ENCODE measurements at regions not wholly inside any gene's neighbourhood (a gene's known extent, or its start where the extent isn't known, plus 50 kb on each side); places are given as distances from the start of the nearest gene placed in this dataset.

DNA sequence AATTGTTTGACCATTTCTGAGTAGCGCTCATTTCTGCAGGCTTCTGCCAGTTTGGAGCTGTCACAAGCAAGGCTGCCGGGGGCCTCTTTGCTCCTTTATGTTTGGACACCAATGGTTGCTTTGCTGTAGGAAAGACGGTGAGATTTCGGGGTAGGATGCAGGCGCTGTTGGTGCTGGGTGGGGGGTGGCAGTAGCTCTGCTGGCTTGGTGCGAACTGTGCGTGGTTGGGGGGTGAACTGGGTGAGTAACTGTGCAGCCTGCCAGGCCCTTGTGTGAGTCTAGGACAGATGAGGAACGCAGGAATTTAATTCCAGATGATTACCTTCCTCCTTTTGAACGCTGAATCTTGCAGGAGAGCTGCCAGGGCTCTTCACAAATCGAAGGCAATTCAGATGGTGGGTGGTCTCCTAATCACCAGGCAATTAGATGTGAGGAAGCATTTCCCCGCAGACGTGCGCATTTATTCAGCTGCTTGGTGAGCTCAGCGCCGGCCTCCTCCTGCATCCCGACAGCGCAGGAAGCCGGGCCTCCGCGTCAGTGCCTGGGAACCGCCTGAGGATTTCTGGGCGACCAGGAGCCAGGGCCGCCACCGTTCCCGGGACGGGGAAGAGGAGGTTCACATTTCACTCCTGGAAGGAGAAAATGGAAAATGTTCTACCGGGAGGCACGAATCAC lies 154.4 kb downstream of the FOXL1 start:
- no peak overlapping the region for H3K56ac ChIP-seq (ENCODE audit: low read length)
- H3K4ac ChIP-seq (ENCODE audit: low read depth, low read length): no peak overlapping the region
- no peak overlapping the region for H3K18ac ChIP-seq (ENCODE audit: low read length)
- no peak overlapping the region for H2BK5ac ChIP-seq (ENCODE audit: low read length)
- H3K79me2 ChIP-seq (ENCODE audit: control insufficient read depth, insufficient read depth, low read length): no peaks in the 10 kb centered on the region
- H2AK5ac ChIP-seq (ENCODE audit: low read length): no peak overlapping the region
- H4K8ac ChIP-seq (ENCODE audit: low read depth, low read length): no peak overlapping the region
- no peak overlapping the region for H3K23ac ChIP-seq (ENCODE audit: low read length)
- no peaks in the 10 kb centered on the region for H3K79me1 ChIP-seq (ENCODE audit: low read length)
- H3K4me1 ChIP-seq (ENCODE audit: control insufficient read depth, low read depth, low read length): peaks cover 15% of the 10 kb centered on the region
- no peaks in the 10 kb centered on the region for H3K27me3 ChIP-seq (ENCODE audit: insufficient read depth, low read length, poor library complexity)
- WGBS (ENCODE audit: extremely low coverage, insufficient coverage, low lambda C conversion rate): no CpG with 5 or more reads among the region's 28 CpGs
- H3K36me3 ChIP-seq (ENCODE audit: control insufficient read depth, insufficient read depth, low read length): no peaks in the 10 kb centered on the region
- H3K9ac ChIP-seq (ENCODE audit: low read length): peak overlapping the region; percentile 21
- H2BK15ac ChIP-seq (replicated peaks; ENCODE audit: low read depth): no peak overlapping the region
- H2BK120ac ChIP-seq (ENCODE audit: low read depth, low read length): no peak overlapping the region
- no peak overlapping the region for H3K27ac ChIP-seq (ENCODE audit: low read depth, low read length)
- DNase-seq: peak; percentile 67
- H4K5ac ChIP-seq (ENCODE audit: low read length): no peak overlapping the region
- H3K4me2 ChIP-seq (ENCODE audit: low read length): no peak overlapping the region
- no peak overlapping the region for H3K4me3 ChIP-seq (ENCODE audit: low read length)

DNA sequence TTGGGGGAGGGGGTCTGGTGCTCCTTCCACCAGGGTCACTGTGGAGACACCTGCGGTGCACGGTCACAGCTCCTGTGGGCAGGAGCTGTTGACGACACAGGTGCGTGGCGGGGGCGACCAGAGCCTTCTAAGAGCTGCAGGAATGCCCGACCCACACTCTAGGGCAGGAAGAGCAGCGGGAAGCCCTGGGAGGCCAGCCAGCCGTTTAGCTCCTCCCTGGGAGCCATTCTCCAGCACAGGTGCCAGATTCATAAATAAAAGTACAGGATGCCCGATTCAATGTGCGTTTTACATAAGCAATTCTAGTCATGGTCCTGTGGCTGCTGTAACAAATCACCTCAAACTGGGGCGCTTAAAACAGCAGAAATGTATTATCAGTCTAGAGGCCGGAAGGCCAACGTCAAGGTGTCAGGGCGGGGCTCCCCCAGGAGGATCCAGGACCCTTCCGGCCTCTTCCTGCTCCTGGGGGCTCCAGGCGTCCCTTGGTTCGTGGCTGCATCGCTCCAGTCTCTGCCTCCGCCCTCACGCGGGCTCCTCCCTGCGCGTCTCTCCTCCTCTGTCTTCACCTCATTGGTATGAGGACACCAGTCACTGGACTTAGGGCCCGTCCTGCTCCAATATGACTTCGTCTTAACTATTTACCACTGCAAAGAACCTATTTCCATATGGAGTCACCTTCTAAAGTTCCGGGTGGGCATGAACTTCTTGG lies 155.4 kb downstream of the FOXL1 start:
- Histone ChIP-seq H3K18ac (ENCODE audit: low read length) (no peak overlapping the region), H3K4me1 (ENCODE audit: control insufficient read depth, low read depth, low read length) (peaks cover 15% of the 10 kb centered on the region), H3K4me3 (ENCODE audit: low read length) (no peak overlapping the region), H4K5ac (ENCODE audit: low read length) (no peak overlapping the region), H3K4ac (ENCODE audit: low read depth, low read length) (no peak overlapping the region), H3K4me2 (ENCODE audit: low read length) (peak overlapping the region; percentile 29), H2AK5ac (ENCODE audit: low read length) (no peak overlapping the region), H3K9ac (ENCODE audit: low read length) (no peak overlapping the region), H3K36me3 (ENCODE audit: control insufficient read depth, insufficient read depth, low read length) (no peaks in the 10 kb centered on the region), H2BK5ac (ENCODE audit: low read length) (no peak overlapping the region), H3K79me1 (ENCODE audit: low read length) (no peaks in the 10 kb centered on the region), H4K8ac (ENCODE audit: low read depth, low read length) (no peak overlapping the region), H2BK120ac (ENCODE audit: low read depth, low read length) (peak overlapping the region; percentile 29), H3K23ac (ENCODE audit: low read length) (no peak overlapping the region), H3K79me2 (ENCODE audit: control insufficient read depth, insufficient read depth, low read length) (no peaks in the 10 kb centered on the region), H2BK15ac (replicated peaks; ENCODE audit: low read depth) (no peak overlapping the region), H3K27me3 (ENCODE audit: insufficient read depth, low read length, poor library complexity) (no peaks in the 10 kb centered on the region), H3K27ac (ENCODE audit: low read depth, low read length) (peak overlapping the region; percentile 22), H3K56ac (ENCODE audit: low read length) (peak overlapping the region; percentile 17)
- no CpG with 5 or more reads among the region's 27 CpGs for WGBS (ENCODE audit: extremely low coverage, insufficient coverage, low lambda C conversion rate)
- peak; percentile 65 for DNase-seq

GRCh38 chr16:86734543-86735460 lies 156.5 kb downstream of the FOXL1 start:
- peak; percentile 78 for DNase-seq

DNA sequence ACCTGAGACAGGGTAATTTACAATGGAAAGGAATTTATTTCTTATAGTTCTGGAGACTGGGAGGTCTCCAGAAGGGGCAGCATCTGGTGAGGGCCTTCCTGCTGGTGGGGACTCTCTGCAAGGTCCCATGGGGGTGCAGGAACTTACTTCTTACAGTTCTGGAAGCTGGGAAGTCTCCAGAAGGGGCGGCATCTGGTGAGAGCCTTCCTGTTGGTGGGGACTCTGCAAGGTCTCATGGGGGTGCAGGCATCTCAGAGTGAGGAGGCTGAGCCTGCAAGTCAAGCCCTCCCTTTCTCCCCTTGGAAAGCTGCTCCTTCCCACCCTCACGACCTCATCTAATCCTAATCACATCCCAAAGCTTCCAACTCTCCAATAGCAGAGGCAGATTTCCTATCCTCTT lies 157.4 kb downstream of the FOXL1 start:
- Histone ChIP-seq H4K8ac (ENCODE audit: low read depth, low read length) (no peak overlapping the region), H3K4ac (ENCODE audit: low read depth, low read length) (no peak overlapping the region), H3K9ac (ENCODE audit: low read length) (no peak overlapping the region), H3K27ac (ENCODE audit: low read depth, low read length) (no peak overlapping the region), H2BK15ac (replicated peaks; ENCODE audit: low read depth) (no peak overlapping the region), H3K79me2 (ENCODE audit: control insufficient read depth, insufficient read depth, low read length) (no peaks in the 10 kb centered on the region), H2AK5ac (ENCODE audit: low read length) (no peak overlapping the region), H3K56ac (ENCODE audit: low read length) (no peak overlapping the region), H3K23ac (ENCODE audit: low read length) (no peak overlapping the region), H3K4me1 (ENCODE audit: control insufficient read depth, low read depth, low read length) (peaks cover 15% of the 10 kb centered on the region), H3K18ac (ENCODE audit: low read length) (no peak overlapping the region), H2BK5ac (ENCODE audit: low read length) (no peak overlapping the region), H3K27me3 (ENCODE audit: insufficient read depth, low read length, poor library complexity) (no peaks in the 10 kb centered on the region), H3K36me3 (ENCODE audit: control insufficient read depth, insufficient read depth, low read length) (no peaks in the 10 kb centered on the region), H3K4me2 (ENCODE audit: low read length) (no peak overlapping the region), H2BK120ac (ENCODE audit: low read depth, low read length) (no peak overlapping the region), H3K4me3 (ENCODE audit: low read length) (no peak overlapping the region), H4K5ac (ENCODE audit: low read length) (no peak overlapping the region), H3K79me1 (ENCODE audit: low read length) (no peaks in the 10 kb centered on the region)
- DNase-seq: no peak
- no CpG with 5 or more reads among the region's 2 CpGs for WGBS (ENCODE audit: extremely low coverage, insufficient coverage, low lambda C conversion rate)

More at GRCh38 chr16:86734543-86735460, 156.5 kb downstream of the FOXL1 start:
- no peak overlapping the region for H3K23ac ChIP-seq (ENCODE audit: low read length)
- peak overlapping the region; percentile 78 for H3K56ac ChIP-seq (ENCODE audit: low read length)
- H3K9ac ChIP-seq (ENCODE audit: low read length): peak overlapping the region; percentile 56
- peak overlapping the region; percentile 16 for H2BK120ac ChIP-seq (ENCODE audit: low read depth, low read length)
- peak overlapping the region; percentile 6 for H3K18ac ChIP-seq (ENCODE audit: low read length)
- peak overlapping the region; percentile 81 for H3K27ac ChIP-seq (ENCODE audit: low read depth, low read length)
- peak overlapping the region; percentile 84 for H4K5ac ChIP-seq (ENCODE audit: low read length)
- peak overlapping the region; percentile 60 for H3K4ac ChIP-seq (ENCODE audit: low read depth, low read length)
- no peaks in the 10 kb centered on the region for H3K27me3 ChIP-seq (ENCODE audit: insufficient read depth, low read length, poor library complexity)
- no CpG with 5 or more reads among the region's 24 CpGs for WGBS (ENCODE audit: extremely low coverage, insufficient coverage, low lambda C conversion rate)
- H3K4me2 ChIP-seq (ENCODE audit: low read length): no peak overlapping the region
- no peaks in the 10 kb centered on the region for H3K79me1 ChIP-seq (ENCODE audit: low read length)
- peaks cover 15% of the 10 kb centered on the region for H3K4me1 ChIP-seq (ENCODE audit: control insufficient read depth, low read depth, low read length)
- H3K36me3 ChIP-seq (ENCODE audit: control insufficient read depth, insufficient read depth, low read length): no peaks in the 10 kb centered on the region
- H2AK5ac ChIP-seq (ENCODE audit: low read length): peak overlapping the region; percentile 24
- H2BK5ac ChIP-seq (ENCODE audit: low read length): peak overlapping the region; percentile 39
- no peaks in the 10 kb centered on the region for H3K79me2 ChIP-seq (ENCODE audit: control insufficient read depth, insufficient read depth, low read length)
- H3K4me3 ChIP-seq (ENCODE audit: low read length): no peak overlapping the region
- H2BK15ac ChIP-seq (replicated peaks; ENCODE audit: low read depth): no peak overlapping the region
- H4K8ac ChIP-seq (ENCODE audit: low read depth, low read length): no peak overlapping the region

GRCh38 chr16:86736502-86736901 lies 158.2 kb downstream of the FOXL1 start:
- Histone ChIP-seq H3K23ac (ENCODE audit: low read length) (no peak overlapping the region), H3K9ac (ENCODE audit: low read length) (no peak overlapping the region), H4K8ac (ENCODE audit: low read depth, low read length) (no peak overlapping the region), H3K79me2 (ENCODE audit: control insufficient read depth, insufficient read depth, low read length) (no peaks in the 10 kb centered on the region), H3K79me1 (ENCODE audit: low read length) (no peaks in the 10 kb centered on the region), H3K4me2 (ENCODE audit: low read length) (no peak overlapping the region), H3K4ac (ENCODE audit: low read depth, low read length) (no peak overlapping the region), H3K27ac (ENCODE audit: low read depth, low read length) (no peak overlapping the region), H3K18ac (ENCODE audit: low read length) (peak overlapping the region; percentile 51), H2BK120ac (ENCODE audit: low read depth, low read length) (peak overlapping the region; percentile 16), H3K36me3 (ENCODE audit: control insufficient read depth, insufficient read depth, low read length) (no peaks in the 10 kb centered on the region), H3K4me3 (ENCODE audit: low read length) (no peak overlapping the region), H2AK5ac (ENCODE audit: low read length) (no peak overlapping the region), H2BK15ac (replicated peaks; ENCODE audit: low read depth) (no peak overlapping the region), H3K4me1 (ENCODE audit: control insufficient read depth, low read depth, low read length) (peaks cover 15% of the 10 kb centered on the region), H3K56ac (ENCODE audit: low read length) (no peak overlapping the region), H4K5ac (ENCODE audit: low read length) (no peak overlapping the region), H2BK5ac (ENCODE audit: low read length) (no peak overlapping the region), H3K27me3 (ENCODE audit: insufficient read depth, low read length, poor library complexity) (no peaks in the 10 kb centered on the region)
- DNase-seq: no peak
- WGBS (ENCODE audit: extremely low coverage, insufficient coverage, low lambda C conversion rate): no CpG with 5 or more reads among the region's 7 CpGs
